KOPT-K1 (cell line): ENCODE measurements at regions not wholly inside any gene's neighbourhood (a gene's known extent, or its start where the extent isn't known, plus 50 kb on each side); places are given as distances from the start of the nearest gene placed in this dataset.

Experiments
- H3K27ac ChIP-seq: fragments of 200-600 bp; sonication (generic); 2 replicates; pipeline ENCODE4 v1.5.1; 2016; ENCODE audit warnings: antibody characterized with exemption, mild to moderate bottlenecking, low read depth, low read length; ENCODE audit not compliant: poor library complexity, severe bottlenecking
- H3K36me3 ChIP-seq: fragments of 200-600 bp; sonication (generic); 2 replicates; pipeline ENCODE4 v1.5.1; 2017; ENCODE audit warnings: antibody characterized with exemption, mild to moderate bottlenecking, low read length, moderate library complexity; ENCODE audit not compliant: insufficient read depth
- H3K9me3 ChIP-seq: fragments of 200-600 bp; sonication (generic); 2 replicates; pipeline ENCODE4 v1.5.1; 2017; ENCODE audit warnings: antibody characterized with exemption, low read length, mild to moderate bottlenecking; ENCODE audit not compliant: insufficient read depth, poor library complexity, severe bottlenecking

DNA sequence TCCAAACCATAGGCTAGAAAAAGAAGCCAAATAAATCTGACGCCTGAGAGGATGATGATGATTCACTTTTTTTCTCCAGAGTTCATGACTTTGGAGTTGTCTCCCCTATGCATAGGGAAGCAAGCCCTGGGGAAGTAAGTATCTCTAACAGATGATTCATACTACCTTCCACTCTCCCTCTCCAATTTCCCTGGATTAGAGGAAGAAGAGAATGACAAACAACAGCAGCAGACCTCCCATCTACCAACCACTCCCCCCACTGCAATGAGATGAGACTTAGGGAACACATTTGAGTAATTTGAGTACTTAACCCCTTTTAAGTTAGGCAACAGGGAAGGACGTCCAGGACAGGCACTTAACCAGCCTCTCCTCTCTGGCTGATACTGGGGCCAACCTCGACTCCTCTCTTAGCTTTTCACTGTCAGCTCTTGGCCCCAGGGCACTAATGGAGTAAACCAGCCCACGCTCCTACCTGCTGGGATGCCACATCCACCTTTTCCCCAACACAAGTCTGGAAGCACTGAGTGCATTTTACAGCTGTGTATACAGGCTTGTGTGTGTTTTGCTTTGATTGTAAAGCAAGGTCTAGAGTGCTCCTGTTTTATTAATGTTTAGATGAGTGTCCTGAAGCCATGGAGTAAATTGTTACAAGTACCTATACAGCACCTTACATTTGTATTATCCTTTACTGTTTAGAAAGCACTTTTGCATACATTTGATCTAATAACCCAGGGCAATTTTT lies 180.7 kb downstream of the PHLDA1 start:
- Histone ChIP-seq H3K9me3 (no peaks in the 10 kb centered on the region), H3K27ac (no peak overlapping the region), H3K36me3 (no peaks in the 10 kb centered on the region)

DNA sequence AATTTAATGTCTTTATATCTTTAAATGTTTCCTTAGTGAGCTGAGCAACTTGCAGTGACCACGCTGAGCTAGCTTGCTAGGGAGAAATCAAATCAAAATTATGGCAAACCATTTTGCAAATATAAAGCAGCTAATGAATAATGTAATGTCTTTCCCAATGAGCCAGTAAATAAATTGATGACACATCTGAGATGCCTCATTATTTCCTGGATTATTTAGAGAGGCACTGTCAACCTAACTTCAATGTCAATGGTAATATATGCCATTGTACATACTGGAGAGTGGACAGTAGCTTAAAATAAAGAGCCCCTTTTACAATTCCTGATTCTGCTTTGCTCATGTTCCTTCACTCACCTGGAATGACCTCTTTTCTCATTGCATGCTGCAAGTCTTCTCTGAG lies 182.6 kb downstream of the PHLDA1 start:
- no peaks in the 10 kb centered on the region for H3K9me3 ChIP-seq
- H3K36me3 ChIP-seq, result no peaks in the 10 kb centered on the region
- no peak overlapping the region for H3K27ac ChIP-seq

DNA sequence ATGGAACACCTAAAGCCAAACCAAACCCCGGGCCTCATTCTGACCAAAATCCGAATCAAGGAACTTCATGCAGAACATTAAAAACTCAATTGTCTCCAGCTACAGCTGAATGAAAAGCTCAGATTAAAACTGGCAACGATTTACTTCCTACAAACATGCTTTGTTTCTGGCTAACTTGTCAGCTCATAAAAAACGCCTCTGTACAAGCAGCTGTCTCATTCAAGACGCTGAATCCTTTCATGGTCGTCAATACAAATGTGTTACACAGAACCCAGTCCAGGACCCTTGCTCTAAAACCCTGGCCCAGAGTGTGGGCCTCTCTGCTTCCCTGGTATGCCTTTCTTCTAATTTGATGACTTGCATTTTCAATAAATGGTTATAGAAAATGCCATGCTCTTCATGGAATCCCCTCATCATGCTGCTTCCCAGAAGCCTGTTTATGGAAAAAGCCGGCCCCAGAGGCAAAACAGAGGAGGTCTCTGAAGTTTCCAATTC lies 183.1 kb downstream of the PHLDA1 start:
- H3K9me3 ChIP-seq, result no peaks in the 10 kb centered on the region
- H3K27ac ChIP-seq, result no peak overlapping the region
- H3K36me3 ChIP-seq, result no peaks in the 10 kb centered on the region

DNA sequence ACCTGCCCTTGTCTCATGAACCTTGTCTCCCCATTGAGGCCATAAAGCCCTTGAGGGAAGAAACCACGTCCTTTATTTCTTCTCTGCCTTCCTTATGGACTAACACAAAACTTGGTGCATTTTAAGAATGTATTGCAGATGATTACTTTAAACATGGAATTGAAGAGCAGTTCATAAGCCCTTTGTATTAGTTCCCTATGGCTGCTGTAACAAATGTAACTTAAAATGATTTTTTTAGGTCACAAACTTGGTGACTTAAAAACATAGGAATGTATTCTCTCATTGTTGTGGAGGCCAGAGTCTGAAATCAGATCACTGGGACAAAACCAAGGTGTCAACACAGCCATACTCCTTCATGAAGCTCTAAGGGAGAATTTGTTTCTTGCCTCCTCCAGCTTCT lies 185.5 kb downstream of the PHLDA1 start:
- no peaks in the 10 kb centered on the region for H3K9me3 ChIP-seq
- no peaks in the 10 kb centered on the region for H3K36me3 ChIP-seq
- H3K27ac ChIP-seq, result no peak overlapping the region

DNA sequence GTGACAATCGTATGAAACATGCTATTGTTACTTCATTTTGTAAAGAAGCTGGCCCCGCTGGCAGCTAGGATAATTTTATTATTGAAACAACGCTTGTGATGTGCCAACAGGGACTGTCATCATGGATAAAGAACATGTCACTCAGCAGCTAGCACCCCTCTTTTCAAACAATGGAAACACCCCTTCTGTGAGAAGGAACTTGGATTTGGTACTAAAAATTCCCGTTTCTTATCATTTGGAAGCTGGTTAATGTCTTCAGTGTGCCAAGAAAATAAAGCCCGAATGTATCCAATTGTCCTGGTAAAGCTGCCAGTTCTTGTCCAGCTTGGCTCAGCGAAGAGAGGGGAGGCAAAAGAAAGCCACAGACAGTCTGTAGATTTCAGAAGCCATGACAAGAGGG lies 186.6 kb downstream of the PHLDA1 start:
- Histone ChIP-seq H3K36me3 (no peaks in the 10 kb centered on the region), H3K27ac (no peak overlapping the region), H3K9me3 (no peaks in the 10 kb centered on the region)

DNA sequence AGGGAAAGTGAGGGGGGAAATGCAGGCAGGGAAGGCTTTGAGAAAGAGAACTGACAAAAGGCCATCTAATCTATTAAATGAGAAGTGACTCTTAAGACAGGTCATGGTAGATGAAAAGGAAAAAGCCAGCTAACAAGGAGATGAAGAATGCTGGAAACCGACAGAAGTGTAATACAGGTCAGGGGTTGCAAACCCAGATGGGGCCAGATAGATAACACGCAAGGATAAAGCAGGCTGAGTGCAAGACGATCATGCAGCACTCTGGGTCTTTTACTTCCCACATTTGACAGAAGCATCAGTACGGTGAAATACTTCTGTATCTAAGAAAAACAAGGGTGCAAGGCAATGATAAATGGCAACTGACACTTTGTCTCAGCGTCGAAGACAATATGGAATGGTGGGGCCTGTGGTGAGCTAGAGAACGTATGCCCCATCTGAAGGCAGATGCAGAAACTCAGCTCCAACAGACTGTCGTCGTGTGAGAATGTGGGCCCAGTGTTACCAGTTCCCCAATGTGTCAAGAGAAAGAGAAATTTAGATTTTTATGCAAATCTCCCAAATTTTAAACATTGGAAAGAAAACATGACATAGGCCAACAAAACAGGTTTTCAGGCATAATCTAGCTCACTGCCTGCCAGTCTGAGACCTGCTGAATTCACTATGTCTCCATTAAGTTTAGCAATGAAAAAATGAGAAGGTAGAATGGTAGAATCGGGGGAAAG lies 187.4 kb downstream of the PHLDA1 start:
- no peaks in the 10 kb centered on the region for H3K9me3 ChIP-seq
- no peak overlapping the region for H3K27ac ChIP-seq
- H3K36me3 ChIP-seq, result no peaks in the 10 kb centered on the region

DNA sequence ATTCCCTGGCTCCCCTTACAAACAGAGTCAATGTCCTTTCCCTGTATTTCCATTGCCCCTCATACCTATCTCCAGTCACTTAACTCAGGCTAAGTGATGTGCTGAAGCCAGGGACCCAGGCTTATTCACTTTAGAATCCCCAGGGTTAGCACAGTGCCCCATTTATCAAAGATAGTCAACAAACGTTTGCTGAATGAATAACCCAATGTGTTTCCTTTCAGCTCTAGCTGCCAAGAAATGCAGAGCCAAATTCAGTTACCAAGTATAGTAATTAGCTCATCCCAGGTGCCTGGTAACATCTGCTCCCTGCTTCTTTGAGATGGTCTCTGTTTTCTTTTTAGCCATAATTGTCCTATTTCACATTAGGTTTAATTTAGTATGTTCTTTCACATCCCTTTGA lies 189.5 kb downstream of the PHLDA1 start:
- H3K27ac ChIP-seq, result no peak overlapping the region
- no peaks in the 10 kb centered on the region for H3K9me3 ChIP-seq

DNA sequence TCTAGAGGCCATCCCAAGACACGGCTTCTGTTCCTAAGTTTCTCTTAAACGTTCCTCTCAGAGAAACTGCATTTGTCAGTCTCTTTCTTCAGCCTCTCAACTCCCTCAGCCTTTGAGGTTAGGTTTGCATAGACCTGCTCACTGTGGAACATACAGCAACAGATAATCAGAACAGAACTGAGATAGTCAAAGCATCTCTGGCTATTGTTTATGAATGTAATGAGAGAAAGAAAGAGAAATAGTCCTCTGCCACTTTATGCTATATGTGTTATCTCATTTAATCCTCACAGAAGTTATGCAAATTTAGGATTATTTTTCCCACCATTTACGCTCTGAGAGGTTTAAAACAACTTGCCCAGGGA lies 190.6 kb downstream of the PHLDA1 start:
- no peaks in the 10 kb centered on the region for H3K9me3 ChIP-seq
- H3K36me3 ChIP-seq, result no peaks in the 10 kb centered on the region

More for the DNA sequence above, 189.5 kb downstream of the PHLDA1 start:
- no peaks in the 10 kb centered on the region for H3K36me3 ChIP-seq

DNA sequence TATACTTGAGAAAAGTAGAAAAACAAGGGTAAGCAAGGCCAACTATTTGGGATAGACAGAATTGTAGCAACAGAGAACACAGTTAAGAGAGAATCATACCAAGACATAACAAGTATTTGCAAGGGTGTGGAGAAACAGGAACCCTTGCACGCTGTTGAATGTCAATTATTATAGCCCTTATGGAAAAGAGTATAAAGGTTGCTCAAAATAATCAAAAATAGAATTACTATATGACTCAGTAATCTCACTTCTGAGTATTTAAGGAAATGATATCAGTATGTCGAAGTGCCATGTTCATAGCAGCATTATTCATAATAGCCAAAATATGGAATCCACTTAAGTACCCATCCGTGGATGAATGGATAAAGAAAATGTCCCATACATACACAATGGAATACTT lies 193.3 kb downstream of the PHLDA1 start:
- H3K9me3 ChIP-seq, result no peaks in the 10 kb centered on the region
- H3K36me3 ChIP-seq, result no peaks in the 10 kb centered on the region
- no peak overlapping the region for H3K27ac ChIP-seq

More for the DNA sequence above, 190.6 kb downstream of the PHLDA1 start:
- no peak overlapping the region for H3K27ac ChIP-seq

DNA sequence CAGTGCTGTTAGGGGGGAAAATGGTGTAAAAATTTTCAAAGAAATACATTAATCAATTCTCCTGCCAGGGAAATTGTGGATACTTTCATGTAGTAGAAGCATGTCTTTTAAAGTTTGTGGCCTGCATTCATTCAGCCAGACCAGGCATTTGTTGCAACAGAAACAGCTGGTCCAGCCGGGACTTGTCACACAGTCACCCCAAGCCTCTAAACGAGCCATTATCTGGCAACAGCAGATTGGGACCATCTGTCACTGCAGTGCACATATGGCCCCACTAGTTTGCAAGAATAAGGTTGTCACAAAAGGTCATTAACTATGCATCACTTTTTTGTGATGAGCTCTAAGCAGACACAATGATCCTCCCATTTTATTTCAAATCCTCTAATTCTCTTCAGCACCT lies 193.9 kb downstream of the PHLDA1 start:
- H3K36me3 ChIP-seq, result no peaks in the 10 kb centered on the region
- H3K27ac ChIP-seq, result no peak overlapping the region
- H3K9me3 ChIP-seq, result no peaks in the 10 kb centered on the region

DNA sequence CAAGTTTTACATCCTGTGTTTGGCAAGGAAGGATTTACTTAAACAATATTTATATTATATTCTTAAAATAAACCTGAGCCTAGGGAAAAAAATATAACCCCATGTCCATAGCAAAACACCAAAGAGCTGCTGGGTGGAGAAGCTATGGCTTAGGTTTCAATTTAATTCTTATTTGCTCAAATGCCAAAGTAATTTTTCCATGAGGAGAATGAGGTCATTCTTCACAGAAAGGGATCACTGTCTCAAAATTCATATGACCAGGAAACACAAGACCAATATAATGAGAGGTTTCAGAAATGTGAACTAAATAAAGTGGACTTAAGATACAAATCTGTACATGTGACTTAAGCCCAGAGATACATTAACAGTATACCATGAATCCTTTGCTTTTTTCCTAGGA lies 195.0 kb downstream of the PHLDA1 start:
- H3K27ac ChIP-seq, result no peak overlapping the region
- no peaks in the 10 kb centered on the region for H3K36me3 ChIP-seq
- no peaks in the 10 kb centered on the region for H3K9me3 ChIP-seq

DNA sequence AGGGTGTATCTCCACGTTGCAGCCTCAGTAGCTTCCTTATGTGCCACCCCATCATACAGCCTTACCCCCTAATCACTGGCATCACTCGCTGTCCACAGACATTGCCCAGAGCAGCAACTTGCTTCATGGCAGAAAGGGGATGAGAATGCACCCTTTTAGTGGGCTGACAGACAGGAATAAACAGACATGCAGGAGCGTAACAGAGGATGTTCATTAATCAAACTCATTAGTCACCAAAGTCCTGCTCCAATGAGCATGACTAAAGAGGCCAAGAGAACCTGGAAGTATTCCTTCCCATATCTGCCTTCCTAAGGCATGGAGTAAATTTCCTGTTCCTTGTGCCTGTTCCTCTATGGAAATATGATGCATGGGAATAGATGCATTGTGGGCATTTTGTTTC lies 197.0 kb downstream of the PHLDA1 start:
- H3K9me3 ChIP-seq, result no peaks in the 10 kb centered on the region
- no peak overlapping the region for H3K27ac ChIP-seq
- no peaks in the 10 kb centered on the region for H3K36me3 ChIP-seq

DNA sequence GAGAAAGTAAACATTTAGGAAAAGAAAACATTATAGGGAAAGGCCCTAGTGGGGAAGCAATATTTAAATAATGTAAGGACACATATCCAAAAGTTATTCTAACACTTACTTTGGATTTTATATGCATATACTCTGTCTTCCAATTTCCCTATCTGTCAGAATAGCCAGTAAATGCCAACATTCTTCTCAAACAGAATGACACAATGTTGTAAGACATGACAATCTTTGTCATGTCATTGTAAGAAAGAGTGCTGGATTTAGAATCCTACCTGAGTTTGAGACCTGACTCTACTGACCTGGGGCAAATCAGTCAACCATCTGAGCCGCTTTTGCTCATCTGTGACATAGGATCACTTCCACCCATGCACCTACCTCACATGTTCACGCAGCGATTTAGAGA lies 198.3 kb downstream of the PHLDA1 start:
- no peaks in the 10 kb centered on the region for H3K36me3 ChIP-seq
- H3K9me3 ChIP-seq, result no peaks in the 10 kb centered on the region
- no peak overlapping the region for H3K27ac ChIP-seq

DNA sequence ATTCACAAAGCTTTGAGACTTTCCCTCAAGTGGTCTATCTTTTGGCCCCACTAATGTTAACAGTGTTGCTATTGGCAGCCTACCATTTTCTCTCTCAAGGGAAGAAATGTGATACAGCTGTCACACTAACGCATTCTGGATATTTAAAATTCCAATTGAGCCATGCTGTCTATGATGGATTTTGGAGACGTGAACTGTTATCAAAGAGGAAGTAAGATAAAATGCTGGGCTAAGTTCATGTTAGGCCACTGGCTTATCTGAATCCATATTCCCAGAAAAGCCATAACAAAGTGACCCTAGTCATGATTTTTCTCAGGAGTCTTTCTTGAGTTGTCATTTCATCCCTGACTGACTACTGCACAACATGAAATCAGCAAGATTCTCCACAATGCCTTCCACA lies 200.2 kb downstream of the PHLDA1 start:
- no peaks in the 10 kb centered on the region for H3K9me3 ChIP-seq
- no peak overlapping the region for H3K27ac ChIP-seq
- no peaks in the 10 kb centered on the region for H3K36me3 ChIP-seq

DNA sequence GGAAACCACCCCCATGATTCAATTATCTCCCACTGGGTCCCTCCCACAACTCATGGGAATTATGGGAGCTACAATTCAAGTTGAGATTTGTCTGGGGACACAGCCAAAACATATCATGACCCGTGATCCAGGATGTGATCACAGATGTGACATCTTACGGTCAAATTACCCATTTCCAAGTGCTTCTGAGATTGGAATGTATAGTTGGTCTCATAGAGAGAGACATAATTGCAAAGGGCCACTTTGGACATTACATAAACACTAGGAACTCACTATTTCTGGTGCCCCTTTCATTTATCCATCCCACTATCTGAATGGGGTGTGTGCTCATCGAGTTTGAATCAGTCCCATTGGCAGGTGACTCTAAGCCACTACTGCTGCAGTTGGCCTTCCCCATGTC lies 204.5 kb downstream of the PHLDA1 start:
- no peaks in the 10 kb centered on the region for H3K9me3 ChIP-seq
- no peak overlapping the region for H3K27ac ChIP-seq
- H3K36me3 ChIP-seq, result no peaks in the 10 kb centered on the region

DNA sequence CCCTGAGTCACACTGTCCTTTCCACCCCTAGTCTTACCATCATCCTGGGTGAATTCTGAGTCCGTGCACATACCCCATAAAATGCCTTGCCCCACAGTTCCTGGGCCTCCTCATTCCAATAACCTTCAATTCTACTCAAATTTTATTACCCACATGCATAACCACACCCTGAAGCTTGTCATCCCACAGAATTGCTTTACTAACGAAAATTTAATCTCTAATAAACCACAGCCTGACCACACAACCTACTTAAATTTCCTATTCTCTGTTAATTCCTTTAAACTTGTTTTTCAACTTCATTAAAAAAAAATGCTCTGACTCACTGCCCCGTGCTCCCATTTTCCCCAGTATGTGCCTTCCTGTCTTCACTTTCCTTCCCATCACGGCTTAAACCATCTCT lies 205.9 kb downstream of the PHLDA1 start:
- Histone ChIP-seq H3K9me3 (no peaks in the 10 kb centered on the region), H3K36me3 (no peaks in the 10 kb centered on the region), H3K27ac (no peak overlapping the region)
